22Rv1 (cell line): ENCODE measurements at regions not wholly inside any gene's neighbourhood (a gene's known extent, or its start where the extent isn't known, plus 50 kb on each side); places are given as distances from the start of the nearest gene placed in this dataset.
"Not testable (repeated sequence)": the region's sequence is repeated elsewhere in the genome, so short reads cannot be mapped to it uniquely, and the experiment has no call there.

ENCODE experiments used
- ZFX ChIP-seq: fragments of 450-650 bp; IDR thresholded peaks from 2 replicates; pipeline ENCODE4 v1.6.1; 2017; ENCODE audit warnings: antibody characterized with exemption, borderline replicate concordance
- TF ChIP-seq, protein P1 (sequence below): fragments of 450-650 bp; IDR thresholded peaks from 2 replicates; pipeline ENCODE4 v1.5.1; 2017; ENCODE audit warnings: mild to moderate bottlenecking

DNA sequence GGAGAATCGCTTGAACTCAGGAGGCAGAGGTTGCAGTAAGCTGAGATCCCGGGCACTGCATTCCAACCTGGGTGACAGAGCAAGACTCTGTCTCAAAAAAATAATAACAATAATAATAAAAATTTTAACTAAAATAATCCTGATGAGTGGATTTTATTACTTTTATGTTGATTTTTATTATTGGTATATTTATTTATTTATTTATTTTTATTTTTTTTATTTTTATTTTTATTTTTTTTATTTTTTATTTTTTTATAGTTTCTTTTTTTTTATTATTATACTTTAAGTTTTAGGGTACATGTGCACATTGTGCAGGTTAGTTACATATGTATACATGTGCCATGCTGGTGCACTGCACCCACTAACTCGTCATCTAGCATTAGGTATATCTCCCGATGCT lies 90.6 kb upstream of the CLNK start:
- TF ChIP-seq, protein P1, sequence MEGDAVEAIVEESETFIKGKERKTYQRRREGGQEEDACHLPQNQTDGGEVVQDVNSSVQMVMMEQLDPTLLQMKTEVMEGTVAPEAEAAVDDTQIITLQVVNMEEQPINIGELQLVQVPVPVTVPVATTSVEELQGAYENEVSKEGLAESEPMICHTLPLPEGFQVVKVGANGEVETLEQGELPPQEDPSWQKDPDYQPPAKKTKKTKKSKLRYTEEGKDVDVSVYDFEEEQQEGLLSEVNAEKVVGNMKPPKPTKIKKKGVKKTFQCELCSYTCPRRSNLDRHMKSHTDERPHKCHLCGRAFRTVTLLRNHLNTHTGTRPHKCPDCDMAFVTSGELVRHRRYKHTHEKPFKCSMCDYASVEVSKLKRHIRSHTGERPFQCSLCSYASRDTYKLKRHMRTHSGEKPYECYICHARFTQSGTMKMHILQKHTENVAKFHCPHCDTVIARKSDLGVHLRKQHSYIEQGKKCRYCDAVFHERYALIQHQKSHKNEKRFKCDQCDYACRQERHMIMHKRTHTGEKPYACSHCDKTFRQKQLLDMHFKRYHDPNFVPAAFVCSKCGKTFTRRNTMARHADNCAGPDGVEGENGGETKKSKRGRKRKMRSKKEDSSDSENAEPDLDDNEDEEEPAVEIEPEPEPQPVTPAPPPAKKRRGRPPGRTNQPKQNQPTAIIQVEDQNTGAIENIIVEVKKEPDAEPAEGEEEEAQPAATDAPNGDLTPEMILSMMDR = not testable (repeated sequence)
- TF ChIP-seq ZFX = not testable (repeated sequence)
